ENCODE measurements at regions not wholly inside any gene's neighbourhood (a gene's known extent, or its start where the extent isn't known, plus 50 kb on each side); places are given as distances from the start of the nearest gene placed in this dataset.

- Histone ChIP-seq H3K4me1 (ENCODE audit: insufficient read depth, low read length) (no peaks in the 10 kb centered on the region), H2BK20ac (ENCODE audit: low read depth, low read length, poor library complexity, severe bottlenecking) (no peak overlapping the region), H3K27ac (ENCODE audit: insufficient read length, low read depth, low read length) (no peak overlapping the region), H2BK15ac (ENCODE audit: low read depth, low read length) (no peak overlapping the region), H3K79me1 (ENCODE audit: insufficient read depth, low read depth, low read length, poor library complexity, severe bottlenecking) (no peaks in the 10 kb centered on the region), H3K9ac (ENCODE audit: extremely low read depth, insufficient read length, low read length) (no peak overlapping the region), H3K79me2 (ENCODE audit: insufficient read depth, low read length) (no peaks in the 10 kb centered on the region), H3T11ph (ENCODE audit: low read length) (no peak overlapping the region), H4K91ac (ENCODE audit: insufficient read length, low read depth, low read length) (no peak overlapping the region), H2BK5ac (ENCODE audit: insufficient read length, low read length) (no peak overlapping the region), H2BK120ac (ENCODE audit: low read depth, low read length, poor library complexity, severe bottlenecking) (no peak overlapping the region), H3K18ac (ENCODE audit: insufficient read length, low read depth, low read length) (no peak overlapping the region), H4K8ac (replicated peaks; ENCODE audit: insufficient read length, low read depth, low read length) (no peak overlapping the region), H3K4me2 (ENCODE audit: insufficient read depth, insufficient read length, low read length) (no peak overlapping the region), H4K5ac (ENCODE audit: insufficient read length, low read depth, low read length) (no peak overlapping the region), H3K4ac (ENCODE audit: low read depth, low read length) (no peak overlapping the region), H2AFZ (ENCODE audit: low read length) (no peak overlapping the region), H3K9me3 (ENCODE audit: control insufficient read depth, low read depth, low read length) (no peaks in the 10 kb centered on the region), H4K20me1 (ENCODE audit: control insufficient read depth, insufficient read depth, insufficient read length) (no peaks in the 10 kb centered on the region), H3K14ac (ENCODE audit: insufficient read depth, low read length) (no peak overlapping the region), H3K56ac (ENCODE audit: insufficient read length, low read depth, low read length) (no peak overlapping the region), H3K23me2 (ENCODE audit: insufficient read length, low read depth, low read length, poor library complexity, severe bottlenecking) (no peaks in the 10 kb centered on the region), H3K23ac (ENCODE audit: insufficient read length, low read depth, low read length) (no peak overlapping the region), H3K27me3 (ENCODE audit: insufficient read depth, low read length) (no peaks in the 10 kb centered on the region), H2AK5ac (ENCODE audit: insufficient read length, low read length) (no peak overlapping the region), H2BK12ac (ENCODE audit: insufficient read length, low read depth, low read length) (no peak overlapping the region)
- no peak for TF ChIP-seq CTCF (conservative IDR thresholded peaks at IDR 0.05)
- Mint-ChIP-seq H3K4me3 (no peak overlapping the region), H3K9me3 (no peaks in the 10 kb centered on the region; a peak in 1 of 5 replicates), H3K36me3 (ENCODE audit: insufficient read depth in 1 of 3, low read depth in 3 of 3) (no peaks in the 10 kb centered on the region), H3K4me1 (no peaks in the 10 kb centered on the region), H3K27ac (no peak overlapping the region), H3K27me3 (ENCODE audit: low read depth) (no peaks in the 10 kb centered on the region)
- no peak for DNase-seq
- no CpG with 5 or more reads among the region's 3 CpGs for WGBS (ENCODE audit: extremely low coverage, insufficient read length, low lambda C conversion rate)
Measured at GRCh38 chr10:4329225-4329624, 496.8 kb upstream of the AKR1E2 start.
